Trophoblast cell (in vitro differentiated cells and primary cell): ENCODE measurements at regions not wholly inside any gene's neighbourhood (a gene's known extent, or its start where the extent isn't known, plus 50 kb on each side); places are given as distances from the start of the nearest gene placed in this dataset.
A peak's percentile ranks its signal among the peaks of the same experiment; 100 is the strongest.

Experiments used
- DNase-seq, 2 donors: peaks; one replicate each; pipeline ENCODE4 v3.0.0-alpha.2; 2016
- H2AFZ ChIP-seq: 2 replicates; pipeline ENCODE4 v1.6.1; 2013; ENCODE audit warnings: low read length, moderate library complexity, mild to moderate bottlenecking; ENCODE audit not compliant: insufficient read depth, poor library complexity
- H2AK5ac ChIP-seq: 2 replicates; pipeline ENCODE4 v1.6.1; 2013; ENCODE audit warnings: mild to moderate bottlenecking, low read length
- H2BK120ac ChIP-seq: 2 replicates; pipeline ENCODE4 v1.6.1; 2013; ENCODE audit warnings: low read length, mild to moderate bottlenecking, moderate library complexity; ENCODE audit not compliant: insufficient read depth, poor library complexity
- H2BK12ac ChIP-seq: 2 replicates; pipeline ENCODE4 v1.6.1; 2013; ENCODE audit warnings: mild to moderate bottlenecking, low read length, moderate library complexity
- H2BK5ac ChIP-seq: 2 replicates; pipeline ENCODE4 v1.6.1; 2013; ENCODE audit warnings: low read length, low read depth, moderate library complexity, mild to moderate bottlenecking; ENCODE audit not compliant: poor library complexity
- H3K14ac ChIP-seq: 2 replicates; pipeline ENCODE4 v1.6.1; 2013; ENCODE audit warnings: mild to moderate bottlenecking, low read length
- H3K18ac ChIP-seq: 2 replicates; pipeline ENCODE4 v1.6.1; 2013; ENCODE audit warnings: mild to moderate bottlenecking, low read length
- H3K23ac ChIP-seq: 2 replicates; pipeline ENCODE4 v1.6.1; 2013; ENCODE audit warnings: low read length
- H3K27ac ChIP-seq: 2 replicates; pipeline ENCODE4 v1.5.1; 2013; ENCODE audit warnings: low read depth, mild to moderate bottlenecking, inconsistent platforms, low read length, moderate library complexity
- H3K27me3 ChIP-seq: 2 replicates; pipeline ENCODE4 v1.6.1; 2013; ENCODE audit warnings: inconsistent platforms, mild to moderate bottlenecking, low read length, moderate library complexity; ENCODE audit not compliant: insufficient read depth
- H3K36me3 ChIP-seq, 2 experiments: 1 replicate in 1 of 2; 2 replicates in 1 of 2; pipeline ENCODE4 v1.6.1; 2013; ENCODE audit warnings: low read length in 2 of 2, mild to moderate bottlenecking in 2 of 2, moderate library complexity in 1 of 2; ENCODE audit not compliant: insufficient read depth in 2 of 2, control insufficient read depth in 1 of 2
- H3K4ac ChIP-seq: 2 replicates; pipeline ENCODE4 v1.6.1; 2013; ENCODE audit warnings: low read depth, mild to moderate bottlenecking, low read length, moderate library complexity
- H3K4me1 ChIP-seq, 2 experiments: 1 replicate in 1 of 2; 2 replicates in 1 of 2; pipeline ENCODE4 v1.6.1; 2013; ENCODE audit warnings: low read length in 2 of 2, mild to moderate bottlenecking in 2 of 2, moderate library complexity in 1 of 2; ENCODE audit not compliant: insufficient read depth in 2 of 2, control insufficient read depth in 1 of 2
- H3K4me2 ChIP-seq: 2 replicates; pipeline ENCODE4 v1.6.1; 2013; ENCODE audit warnings: inconsistent platforms, mild to moderate bottlenecking, low read length, moderate library complexity
- H3K4me3 ChIP-seq: 2 replicates; pipeline ENCODE4 v1.5.1; 2013; ENCODE audit warnings: mild to moderate bottlenecking, low read depth, low read length, inconsistent platforms
- H3K79me1 ChIP-seq: one replicate; pipeline ENCODE4 v1.6.1; 2013; ENCODE audit warnings: low read length
- H3K79me2 ChIP-seq: 2 replicates; pipeline ENCODE4 v1.6.1; 2013; ENCODE audit warnings: low read length, mild to moderate bottlenecking; ENCODE audit not compliant: control insufficient read depth, insufficient read depth, poor library complexity
- H3K9ac ChIP-seq: 2 replicates; pipeline ENCODE4 v1.6.1; 2013; ENCODE audit warnings: mild to moderate bottlenecking, low read length
- H3K9me3 ChIP-seq: 2 replicates; pipeline ENCODE4 v1.6.1; 2013; ENCODE audit warnings: low read depth, mild to moderate bottlenecking, control low read depth, inconsistent platforms, low read length; ENCODE audit not compliant: insufficient read depth
- H4K12ac ChIP-seq: 2 replicates; pipeline ENCODE4 v1.6.1; 2013; ENCODE audit warnings: low read depth, mild to moderate bottlenecking, low read length, moderate library complexity
- H4K8ac ChIP-seq: 2 replicates; pipeline ENCODE4 v1.6.1; 2013; ENCODE audit warnings: low read depth, mild to moderate bottlenecking, low read length, moderate library complexity
- H4K91ac ChIP-seq: one replicate; pipeline ENCODE4 v1.6.1; 2013; ENCODE audit warnings: low read depth, mild to moderate bottlenecking, low read length, moderate library complexity
- WGBS: extraction: QIAGEN DNeasy Blood & Tissue Kit; methylation state at CpG from one replicate; pipeline ENCODE4 v1.1.7; 2013; ENCODE audit warnings: missing lambda C conversion rate; ENCODE audit not compliant: insufficient read length, insufficient coverage; ENCODE audit errors: extremely low coverage; 5-methylcytosine and 5-hydroxymethylcytosine counted together

GRCh38 chr5:57566914-57567313, 84.3 kb upstream of the ACTBL2 start:
- Histone ChIP-seq H4K12ac (no peak overlapping the region), H4K8ac (no peak overlapping the region), H2BK5ac (no peak overlapping the region), H2AK5ac (no peak overlapping the region), H3K4me3 (no peak overlapping the region), H3K4me1 (no peaks in the 10 kb centered on the region), H2BK12ac (no peak overlapping the region), H3K9me3 (no peaks in the 10 kb centered on the region), H3K23ac (no peak overlapping the region), H3K79me1 (no peaks in the 10 kb centered on the region), H3K14ac (no peak overlapping the region), H3K79me2 (no peaks in the 10 kb centered on the region), H2BK120ac (no peak overlapping the region), H3K4me2 (no peak overlapping the region), H3K27ac (no peak overlapping the region), H2AFZ (no peak overlapping the region), H4K91ac (no peak overlapping the region), H3K27me3 (no peaks in the 10 kb centered on the region), H3K36me3 (no peaks in the 10 kb centered on the region), H3K18ac (no peak overlapping the region), H3K9ac (no peak overlapping the region), H3K4ac (no peak overlapping the region)
- peak; percentile 33 to 79 for DNase-seq
- no CpG with 5 or more reads among the region's 5 CpGs for WGBS

GRCh38 chr5:57561231-57561842, 78.7 kb upstream of the ACTBL2 start:
- WGBS: no CpG with 5 or more reads among the region's 3 CpGs
- Histone ChIP-seq H2BK120ac (no peak overlapping the region), H3K14ac (no peak overlapping the region), H4K8ac (no peak overlapping the region), H3K4ac (no peak overlapping the region), H2AK5ac (no peak overlapping the region), H3K23ac (no peak overlapping the region), H2BK5ac (no peak overlapping the region), H2AFZ (no peak overlapping the region), H3K4me2 (no peak overlapping the region), H3K79me1 (no peaks in the 10 kb centered on the region), H3K18ac (no peak overlapping the region), H3K4me1 (no peaks in the 10 kb centered on the region), H3K27me3 (no peaks in the 10 kb centered on the region), H3K36me3 (no peaks in the 10 kb centered on the region), H3K4me3 (no peak overlapping the region), H3K9me3 (no peaks in the 10 kb centered on the region), H2BK12ac (no peak overlapping the region), H3K79me2 (no peaks in the 10 kb centered on the region), H3K9ac (no peak overlapping the region), H3K27ac (no peak overlapping the region), H4K91ac (no peak overlapping the region), H4K12ac (no peak overlapping the region)
- no peak for DNase-seq

GRCh38 chr5:57559110-57559635, 76.6 kb upstream of the ACTBL2 start:
- no peaks in the 10 kb centered on the region for H3K27me3 ChIP-seq
- no peaks in the 10 kb centered on the region for H3K36me3 ChIP-seq
- H3K18ac ChIP-seq: no peak overlapping the region
- H2BK12ac ChIP-seq: no peak overlapping the region
- no peak overlapping the region for H3K23ac ChIP-seq
- H3K79me1 ChIP-seq: no peaks in the 10 kb centered on the region
- no peak overlapping the region for H4K91ac ChIP-seq
- H4K8ac ChIP-seq: no peak overlapping the region
- no peak overlapping the region for H2AK5ac ChIP-seq
- H3K4ac ChIP-seq: no peak overlapping the region
- no peak for DNase-seq
- no peak overlapping the region for H2BK5ac ChIP-seq
- H3K4me3 ChIP-seq: no peak overlapping the region
- H3K4me1 ChIP-seq: no peaks in the 10 kb centered on the region
- no peak overlapping the region for H4K12ac ChIP-seq
- no CpG with 5 or more reads among the region's 3 CpGs for WGBS
- H3K4me2 ChIP-seq: no peak overlapping the region
- H2AFZ ChIP-seq: no peak overlapping the region
- H3K9ac ChIP-seq: no peak overlapping the region
- H3K9me3 ChIP-seq: no peaks in the 10 kb centered on the region
- H3K14ac ChIP-seq: no peak overlapping the region
- no peak overlapping the region for H3K27ac ChIP-seq
- H2BK120ac ChIP-seq: no peak overlapping the region
- no peaks in the 10 kb centered on the region for H3K79me2 ChIP-seq

GRCh38 chr5:57552033-57552432, 69.4 kb upstream of the ACTBL2 start:
- Histone ChIP-seq H3K4me1 (no peaks in the 10 kb centered on the region), H3K27ac (no peak overlapping the region), H2AFZ (no peak overlapping the region), H3K14ac (no peak overlapping the region), H2BK5ac (no peak overlapping the region), H3K23ac (no peak overlapping the region), H2BK120ac (no peak overlapping the region), H2BK12ac (no peak overlapping the region), H4K12ac (no peak overlapping the region), H3K4ac (no peak overlapping the region), H3K36me3 (no peaks in the 10 kb centered on the region), H2AK5ac (no peak overlapping the region), H3K79me2 (no peaks in the 10 kb centered on the region), H3K4me2 (no peak overlapping the region), H3K27me3 (no peaks in the 10 kb centered on the region), H3K79me1 (no peaks in the 10 kb centered on the region), H3K9me3 (no peaks in the 10 kb centered on the region), H3K4me3 (no peak overlapping the region), H4K8ac (no peak overlapping the region), H3K9ac (no peak overlapping the region), H4K91ac (no peak overlapping the region), H3K18ac (no peak overlapping the region)
- no CpG with 5 or more reads among the region's 3 CpGs for WGBS
- DNase-seq: no peak
